ENCODE measurements at regions not wholly inside any gene's neighbourhood (a gene's known extent, or its start where the extent isn't known, plus 50 kb on each side); places are given as distances from the start of the nearest gene placed in this dataset.
A peak's percentile ranks its signal among the peaks of the same experiment; 100 is the strongest.

- H3K9me3 ChIP-seq: no peaks in the 10 kb centered on the region
- no peaks in the 10 kb centered on the region for H3K36me3 ChIP-seq
- no peak for DNase-seq
These were observed 131.7 kb downstream of the CLCN4 start for GRCh38 chrX:10288373-10288975.

GRCh38 chrX:10296576-10296975, 139.8 kb downstream of the CLCN4 start:
- no peaks in the 10 kb centered on the region for H3K9me3 ChIP-seq
- no peak for DNase-seq
- no peaks in the 10 kb centered on the region for H3K27me3 ChIP-seq
- no peak overlapping the region for H3K4me3 ChIP-seq
- H3K36me3 ChIP-seq: no peaks in the 10 kb centered on the region

More at GRCh38 chrX:10288373-10288975, 131.7 kb downstream of the CLCN4 start:
- no peaks in the 10 kb centered on the region for H3K27me3 ChIP-seq
- H3K4me3 ChIP-seq: no peak overlapping the region

GRCh38 chrX:10310511-10310910, 153.7 kb downstream of the CLCN4 start:
- Histone ChIP-seq H3K9me3 (no peaks in the 10 kb centered on the region), H3K36me3 (no peaks in the 10 kb centered on the region), H3K27me3 (no peaks in the 10 kb centered on the region), H3K4me3 (no peak overlapping the region)
- no peak for DNase-seq

DNA sequence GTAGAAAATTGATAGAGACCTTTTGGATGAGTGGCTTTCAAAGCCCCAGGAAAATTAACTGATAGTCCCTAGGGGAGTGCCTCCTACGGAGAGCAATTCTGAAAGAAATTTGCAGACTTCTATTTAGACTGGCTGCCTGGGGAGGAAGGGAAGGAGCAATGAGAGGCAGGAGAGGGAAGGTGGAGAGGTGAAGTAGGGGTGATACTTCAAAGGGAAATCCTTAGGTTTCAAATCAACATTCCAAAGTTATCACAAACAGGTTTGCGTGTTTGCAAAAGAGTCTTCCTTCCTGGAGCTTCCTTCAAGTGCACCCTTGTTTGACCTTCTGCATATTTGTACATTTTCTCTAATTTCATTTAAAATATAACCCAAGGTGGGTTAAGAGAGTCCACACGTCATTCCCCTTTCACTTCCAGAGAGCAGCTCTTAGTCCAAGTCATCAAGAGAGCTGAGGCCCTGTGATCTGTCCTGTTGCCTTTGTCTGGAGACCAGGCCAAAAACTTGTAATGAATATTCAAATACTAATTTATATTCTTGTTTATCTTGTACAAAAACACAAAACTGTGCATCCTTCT, 157.8 kb downstream of the CLCN4 start:
- Histone ChIP-seq H3K9me3 (no peaks in the 10 kb centered on the region), H3K36me3 (no peaks in the 10 kb centered on the region), H3K4me3 (no peak overlapping the region), H3K27me3 (no peaks in the 10 kb centered on the region)
- no peak for DNase-seq

GRCh38 chrX:10325611-10326010, 168.8 kb downstream of the CLCN4 start:
- Histone ChIP-seq H3K27me3 (no peaks in the 10 kb centered on the region), H3K36me3 (no peaks in the 10 kb centered on the region), H3K9me3 (no peaks in the 10 kb centered on the region), H3K4me3 (no peak overlapping the region)
- DNase-seq: no peak

GRCh38 chrX:10326578-10326977, 169.8 kb downstream of the CLCN4 start:
- Histone ChIP-seq H3K9me3 (no peaks in the 10 kb centered on the region), H3K36me3 (no peaks in the 10 kb centered on the region), H3K4me3 (no peak overlapping the region), H3K27me3 (no peaks in the 10 kb centered on the region)
- DNase-seq: peak; percentile 38

DNA sequence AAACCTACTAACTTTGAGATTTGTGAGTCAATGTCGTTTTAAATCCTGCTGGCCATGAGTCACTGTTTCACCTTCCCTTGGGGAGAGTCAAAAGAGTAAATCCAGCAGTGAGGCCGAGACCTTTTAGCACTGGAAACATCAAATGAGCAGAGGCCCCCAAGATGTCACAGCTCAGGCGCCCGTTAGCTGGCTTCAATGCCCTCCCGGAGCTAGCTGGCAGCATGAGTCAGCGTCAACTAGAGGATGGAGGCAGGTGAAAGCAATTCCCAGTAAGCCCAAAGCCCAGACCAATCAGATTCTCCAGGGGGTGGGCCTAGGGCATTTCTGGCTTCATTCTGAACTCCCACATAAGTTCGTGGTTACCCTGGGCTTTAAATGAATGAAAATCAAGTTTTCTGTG, 170.9 kb downstream of the CLCN4 start:
- no peaks in the 10 kb centered on the region for H3K36me3 ChIP-seq
- no peaks in the 10 kb centered on the region for H3K9me3 ChIP-seq
- no peak for DNase-seq
- H3K27me3 ChIP-seq: no peaks in the 10 kb centered on the region
- H3K4me3 ChIP-seq: no peak overlapping the region

- Histone ChIP-seq H3K36me3 (no peaks in the 10 kb centered on the region), H3K4me3 (no peak overlapping the region), H3K27me3 (no peaks in the 10 kb centered on the region), H3K9me3 (no peaks in the 10 kb centered on the region)
- DNase-seq: no peak
These were observed 173.2 kb downstream of the CLCN4 start for GRCh38 chrX:10329984-10330383.

GRCh38 chrX:10341309-10341708, 184.5 kb downstream of the CLCN4 start:
- DNase-seq: no peak
- no peak overlapping the region for H3K4me3 ChIP-seq
- H3K9me3 ChIP-seq: no peaks in the 10 kb centered on the region
- no peaks in the 10 kb centered on the region for H3K27me3 ChIP-seq
- no peaks in the 10 kb centered on the region for H3K36me3 ChIP-seq

DNA sequence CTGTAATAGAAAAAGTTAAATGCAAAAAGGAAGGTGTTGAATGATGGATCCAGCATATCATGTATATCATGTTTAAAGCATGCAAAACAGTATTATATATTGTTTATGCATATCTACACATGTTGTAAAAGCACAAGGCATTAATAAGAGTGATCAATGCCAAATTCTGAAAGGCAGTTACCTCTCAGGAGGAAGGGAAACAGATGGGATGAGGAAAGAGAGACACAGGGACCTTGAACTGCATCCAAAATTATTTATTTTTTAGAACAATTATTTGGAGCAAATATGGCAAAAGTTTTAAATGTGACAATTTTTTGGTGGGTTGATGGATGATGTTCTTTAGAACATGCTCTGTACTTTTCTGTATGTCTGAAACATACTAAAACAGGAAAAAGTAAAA, 193.4 kb downstream of the CLCN4 start:
- H3K4me3 ChIP-seq: no peak overlapping the region
- DNase-seq: no peak
- no peaks in the 10 kb centered on the region for H3K27me3 ChIP-seq
- H3K9me3 ChIP-seq: no peaks in the 10 kb centered on the region
- H3K36me3 ChIP-seq: no peaks in the 10 kb centered on the region

GRCh38 chrX:10350981-10351380, 194.2 kb downstream of the CLCN4 start:
- no peak for DNase-seq
- Histone ChIP-seq H3K4me3 (no peak overlapping the region), H3K9me3 (no peaks in the 10 kb centered on the region), H3K27me3 (no peaks in the 10 kb centered on the region), H3K36me3 (no peaks in the 10 kb centered on the region)

DNA sequence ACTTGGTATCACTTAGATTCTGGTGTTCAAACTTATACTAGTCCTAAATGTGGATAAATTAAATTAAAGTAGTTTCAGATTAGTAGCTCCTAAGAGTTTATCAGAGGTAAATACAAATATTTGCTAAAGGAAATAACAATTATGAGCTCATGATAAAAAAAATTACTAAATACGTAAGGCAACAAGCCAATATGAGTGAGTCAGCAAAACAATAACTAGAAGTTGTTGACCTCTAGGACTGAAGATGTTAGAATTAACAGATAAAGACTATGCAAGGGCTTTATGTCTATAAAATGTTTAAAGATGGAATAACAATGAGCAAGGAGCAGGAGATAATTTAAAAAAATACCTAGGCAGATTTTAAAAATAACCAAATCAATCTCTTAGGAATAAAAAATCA, 195.8 kb downstream of the CLCN4 start:
- Histone ChIP-seq H3K9me3 (no peaks in the 10 kb centered on the region), H3K27me3 (no peaks in the 10 kb centered on the region), H3K4me3 (no peak overlapping the region), H3K36me3 (no peaks in the 10 kb centered on the region)
- DNase-seq: no peak

DNA sequence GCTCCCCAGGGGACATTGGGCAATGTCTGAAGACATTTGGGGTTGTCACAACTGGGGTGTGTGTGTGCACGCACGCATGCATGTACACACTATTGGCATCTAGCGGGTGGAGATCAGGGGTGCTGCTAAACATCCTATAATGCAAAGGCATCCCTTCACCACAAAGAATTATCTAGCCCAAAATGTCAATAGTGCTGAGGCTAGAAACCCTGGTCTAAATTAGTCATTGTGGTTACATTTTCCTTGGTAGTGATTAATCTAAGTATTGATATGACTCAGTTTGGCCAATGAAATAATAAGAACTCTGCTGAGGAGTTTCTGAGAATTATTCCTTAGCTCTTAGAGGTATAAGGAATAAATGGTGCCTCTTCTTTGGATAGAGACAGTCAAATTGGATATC, 200.2 kb downstream of the CLCN4 start:
- Histone ChIP-seq H3K9me3 (no peaks in the 10 kb centered on the region), H3K27me3 (no peaks in the 10 kb centered on the region), H3K4me3 (no peak overlapping the region), H3K36me3 (no peaks in the 10 kb centered on the region)
- no peak for DNase-seq

GRCh38 chrX:10358958-10359357, 202.2 kb downstream of the CLCN4 start:
- H3K27me3 ChIP-seq: no peaks in the 10 kb centered on the region
- no peaks in the 10 kb centered on the region for H3K9me3 ChIP-seq
- no peak overlapping the region for H3K4me3 ChIP-seq
- no peak for DNase-seq
- no peaks in the 10 kb centered on the region for H3K36me3 ChIP-seq

DNA sequence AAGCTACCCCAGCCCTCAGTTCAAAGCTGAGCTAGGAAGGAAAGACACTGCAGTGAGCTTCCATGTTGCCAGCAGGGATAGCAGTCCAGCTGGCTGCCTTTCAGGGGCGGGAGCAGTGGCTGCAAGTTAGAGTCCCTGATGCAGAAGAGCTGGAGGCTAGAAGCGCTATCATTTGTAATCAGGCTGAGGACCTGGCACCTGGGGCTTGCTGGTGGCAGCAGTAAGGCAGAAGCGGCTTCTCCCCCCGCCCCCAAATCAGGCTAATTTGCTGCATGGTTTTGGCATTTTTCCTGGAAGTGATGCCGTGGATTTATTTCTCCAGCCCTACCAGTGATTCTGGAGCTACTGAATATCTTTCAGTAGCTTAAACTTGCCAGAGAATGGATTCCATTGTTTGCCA, 203.3 kb downstream of the CLCN4 start:
- Histone ChIP-seq H3K4me3 (no peak overlapping the region), H3K36me3 (no peaks in the 10 kb centered on the region), H3K9me3 (no peaks in the 10 kb centered on the region), H3K27me3 (no peaks in the 10 kb centered on the region)
- peak; percentile 49 for DNase-seq

DNA sequence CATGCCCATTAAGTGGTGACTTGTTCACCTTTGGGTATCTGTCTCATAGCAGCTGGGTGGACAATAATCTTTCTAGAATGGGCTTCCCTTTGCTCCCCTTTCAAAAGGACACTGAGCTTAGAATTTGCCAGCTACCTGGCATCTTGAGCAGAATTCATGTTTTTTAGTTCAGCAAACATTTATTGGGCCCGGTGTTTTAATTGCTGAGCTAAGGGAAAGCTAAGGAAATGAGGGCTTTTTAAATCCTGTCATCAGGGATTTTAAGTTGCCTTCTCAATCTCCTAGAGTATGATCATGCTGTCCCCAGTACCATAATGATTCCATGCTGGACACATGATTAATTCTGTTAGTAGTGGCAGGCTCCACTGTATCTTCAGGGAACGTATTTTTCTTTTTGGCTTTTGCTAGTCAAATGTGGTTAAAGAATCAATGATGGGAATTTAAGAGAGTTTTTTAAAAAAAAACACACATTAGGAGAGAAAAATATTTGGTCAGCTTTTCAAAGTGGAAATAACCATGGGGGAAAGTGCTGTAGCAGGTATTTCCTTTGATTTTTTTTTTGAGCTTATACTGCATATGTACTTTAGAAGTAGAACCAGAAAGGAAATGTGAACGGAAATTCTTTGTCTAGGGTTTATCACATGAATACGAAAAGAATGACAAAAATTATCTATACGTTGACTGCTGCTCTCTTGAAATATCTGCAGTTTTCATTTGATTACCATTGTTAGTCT, 208.9 kb downstream of the CLCN4 start:
- DNase-seq: no peak

GRCh38 chrX:10367406-10367805, 210.6 kb downstream of the CLCN4 start:
- no peak for DNase-seq

More for the DNA sequence above, 208.9 kb downstream of the CLCN4 start:
- no peak overlapping the region for H3K4me3 ChIP-seq
- H3K9me3 ChIP-seq: no peaks in the 10 kb centered on the region
- H3K27me3 ChIP-seq: no peaks in the 10 kb centered on the region
- H3K36me3 ChIP-seq: no peaks in the 10 kb centered on the region

GRCh38 chrX:10370976-10371375, 214.2 kb downstream of the CLCN4 start:
- no peak overlapping the region for H3K4me3 ChIP-seq
- H3K9me3 ChIP-seq: no peaks in the 10 kb centered on the region
- no peaks in the 10 kb centered on the region for H3K36me3 ChIP-seq
- no peak for DNase-seq
- H3K27me3 ChIP-seq: no peaks in the 10 kb centered on the region

More at GRCh38 chrX:10367406-10367805, 210.6 kb downstream of the CLCN4 start:
- no peaks in the 10 kb centered on the region for H3K27me3 ChIP-seq
- no peak overlapping the region for H3K4me3 ChIP-seq
- H3K36me3 ChIP-seq: no peaks in the 10 kb centered on the region
- H3K9me3 ChIP-seq: no peaks in the 10 kb centered on the region

Measured in MG63 (cell line).